ENCODE measurements at regions not wholly inside any gene's neighbourhood (a gene's known extent, or its start where the extent isn't known, plus 50 kb on each side); places are given as distances from the start of the nearest gene placed in this dataset.
"Not testable (repeated sequence)": the region's sequence is repeated elsewhere in the genome, so short reads cannot be mapped to it uniquely, and the experiment has no call there.

DNA sequence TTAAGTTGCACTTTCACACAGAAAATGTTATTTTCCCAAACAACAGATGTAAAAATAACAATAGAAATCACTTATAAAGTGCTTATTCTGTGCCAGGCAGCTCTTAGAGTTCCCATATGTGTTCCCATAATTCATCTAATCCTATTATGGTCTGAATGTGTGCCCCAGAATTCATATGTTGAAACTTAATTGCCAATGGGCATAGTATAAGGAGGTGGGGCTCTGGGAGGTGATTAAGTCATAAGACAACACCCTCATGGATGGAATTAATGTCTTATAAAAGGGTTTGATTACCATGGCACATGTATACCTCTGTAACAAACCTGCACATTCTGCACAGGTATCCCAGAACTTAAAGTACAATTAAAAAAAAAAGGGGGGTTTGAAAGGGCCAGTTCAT, 92.7 kb downstream of the FZD1 start:
- no peak for DNase-seq

DNA sequence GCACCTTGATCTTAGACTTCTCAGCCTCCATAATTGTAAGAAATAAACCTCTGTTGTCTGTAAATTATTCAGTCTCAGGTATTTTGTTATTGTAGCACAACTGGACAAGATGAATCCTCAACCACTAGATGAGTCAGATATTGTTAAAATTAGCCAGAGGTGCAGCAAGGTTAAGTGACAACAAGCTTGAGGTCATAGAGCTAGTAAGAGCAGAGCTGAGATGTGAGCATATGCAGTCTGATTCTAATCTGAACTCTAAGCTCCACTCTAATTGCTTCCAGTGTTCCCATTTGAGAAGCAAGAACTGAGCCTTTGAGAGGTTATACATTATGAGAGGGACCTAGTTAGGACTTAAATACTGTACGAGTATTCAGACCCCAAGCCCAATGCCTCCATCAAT, 93.1 kb downstream of the FZD1 start:
- peak; percentile 17 for DNase-seq

DNA sequence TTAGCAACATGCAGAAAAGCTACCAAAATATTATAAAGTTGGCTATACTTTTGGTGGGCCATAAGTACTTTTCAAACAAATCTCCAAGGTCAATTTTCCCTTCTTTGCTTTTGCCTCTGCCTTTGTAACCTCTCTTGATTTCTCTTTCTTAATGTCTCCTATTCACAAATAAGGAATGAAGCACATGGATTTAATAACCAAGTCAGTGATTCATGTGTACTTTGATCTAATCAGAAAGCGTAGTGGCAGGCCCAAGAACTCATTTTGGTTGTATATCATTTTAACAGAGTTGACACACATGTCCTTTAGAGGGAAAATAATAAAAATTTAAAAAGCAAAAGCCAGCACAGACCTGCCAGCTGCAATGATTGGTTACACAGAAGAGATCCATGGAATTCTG, 93.7 kb downstream of the FZD1 start:
- DNase-seq = peak; percentile 54

DNA sequence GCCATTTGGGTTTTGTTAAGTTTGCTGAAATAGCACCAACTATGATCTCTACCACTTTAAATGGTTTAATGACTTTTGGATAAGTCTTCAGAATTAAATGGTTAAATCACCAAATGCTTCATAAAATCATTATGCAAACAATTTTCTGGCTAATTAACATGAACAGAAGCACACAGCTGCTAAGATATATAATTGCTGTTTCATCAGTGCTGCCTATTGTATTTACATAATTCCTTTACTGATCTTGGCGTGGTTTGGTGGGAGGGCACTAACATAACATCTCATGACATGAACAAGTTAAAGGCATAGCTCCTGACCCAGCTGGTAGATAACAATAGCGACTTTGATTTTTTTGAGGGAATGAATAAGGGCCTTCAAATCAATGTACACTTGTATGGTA, 94.1 kb downstream of the FZD1 start:
- DNase-seq = no peak

DNA sequence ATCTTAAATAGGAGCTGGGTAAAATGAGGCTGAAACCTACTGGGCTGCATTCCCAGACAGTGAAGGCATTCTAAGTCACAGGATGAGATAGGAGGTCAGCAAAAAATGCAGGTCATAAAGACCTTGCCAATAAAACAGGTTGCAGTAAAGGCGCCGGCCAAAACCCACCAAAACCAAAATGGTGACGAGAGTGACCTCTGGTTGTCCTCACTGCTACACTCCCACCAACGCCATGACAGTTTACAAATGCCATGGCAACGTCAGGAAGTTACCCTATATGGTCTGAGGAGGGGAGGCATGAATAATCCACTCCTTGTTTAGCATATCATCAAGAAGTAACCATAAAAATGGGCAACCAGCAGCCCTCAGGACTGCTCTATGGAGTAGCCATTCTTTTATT, 100.9 kb downstream of the FZD1 start:
- DNase-seq = not testable (repeated sequence)

DNA sequence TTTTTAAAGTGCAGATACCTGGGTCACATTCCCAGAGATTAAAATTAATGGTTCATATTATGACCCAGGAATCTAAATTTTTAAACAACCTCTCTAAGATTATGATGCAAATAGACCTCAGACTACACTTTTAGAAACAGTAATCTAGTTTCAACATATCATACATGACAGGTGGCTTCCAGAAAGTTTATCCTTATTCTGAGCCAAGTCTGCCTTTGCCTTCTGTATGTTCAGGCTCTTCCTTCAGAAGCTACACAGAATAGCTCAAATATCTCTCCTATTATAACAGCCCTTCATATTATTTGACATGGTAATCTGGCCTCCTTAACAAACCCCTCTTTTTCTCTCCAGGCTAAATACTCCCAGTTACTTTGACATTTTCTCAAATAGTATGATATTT, 101.9 kb downstream of the FZD1 start:
- no peak for DNase-seq

DNA sequence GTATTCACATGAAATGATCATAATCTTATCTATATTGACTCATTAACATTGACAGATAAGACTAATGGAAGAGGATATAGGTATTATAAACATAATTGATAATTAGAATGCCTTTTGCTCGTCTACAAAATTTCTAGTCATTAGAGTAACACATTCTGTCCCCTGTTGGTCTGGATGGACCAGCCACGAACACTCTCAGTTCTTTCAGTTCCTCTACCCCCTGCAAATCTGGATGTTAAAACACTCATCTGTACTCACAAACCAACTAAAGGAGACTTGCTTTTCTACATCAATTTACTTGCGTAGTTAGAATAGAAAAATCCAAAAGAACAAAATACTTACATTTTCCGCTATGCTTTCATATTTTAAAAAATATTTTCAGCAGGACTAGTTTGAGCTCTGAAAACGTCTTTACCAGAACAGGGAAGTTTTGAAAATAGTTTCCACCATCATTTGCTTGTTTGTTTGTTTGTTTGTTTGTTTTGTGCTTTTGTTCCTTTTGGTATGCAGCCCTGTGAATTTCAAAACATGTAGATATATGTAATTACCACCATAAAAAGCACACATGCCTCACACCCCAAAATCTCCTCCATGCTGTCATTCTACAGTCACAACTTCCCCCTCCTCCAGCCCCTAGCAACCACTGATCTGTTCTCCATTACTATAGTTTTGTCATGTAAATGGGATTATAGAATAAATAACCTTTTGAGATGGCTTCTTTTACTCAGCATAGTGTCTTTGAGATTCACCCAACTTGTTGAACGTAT, 103.8 kb downstream of the FZD1 start:
- DNase-seq = no peak

DNA sequence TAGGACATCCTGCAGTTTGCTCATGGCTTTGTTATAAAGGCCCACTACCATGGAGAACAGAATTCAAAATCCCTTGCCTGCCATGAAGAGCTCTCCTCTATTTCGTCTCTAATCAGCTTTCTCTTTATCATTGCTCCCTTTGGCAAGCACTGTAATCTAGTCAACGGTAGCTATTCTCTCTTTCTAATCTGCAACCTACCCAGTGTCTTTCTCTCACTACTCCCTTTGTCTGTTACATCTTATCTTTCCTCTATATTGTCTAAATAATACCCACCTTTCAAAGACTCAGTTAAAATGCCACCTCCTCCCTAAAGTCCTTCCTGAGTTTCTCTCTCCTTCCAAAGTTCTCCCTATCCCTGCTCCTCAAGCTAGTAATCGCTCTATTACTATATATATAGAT, 108.1 kb downstream of the FZD1 start:
- DNase-seq = no peak

DNA sequence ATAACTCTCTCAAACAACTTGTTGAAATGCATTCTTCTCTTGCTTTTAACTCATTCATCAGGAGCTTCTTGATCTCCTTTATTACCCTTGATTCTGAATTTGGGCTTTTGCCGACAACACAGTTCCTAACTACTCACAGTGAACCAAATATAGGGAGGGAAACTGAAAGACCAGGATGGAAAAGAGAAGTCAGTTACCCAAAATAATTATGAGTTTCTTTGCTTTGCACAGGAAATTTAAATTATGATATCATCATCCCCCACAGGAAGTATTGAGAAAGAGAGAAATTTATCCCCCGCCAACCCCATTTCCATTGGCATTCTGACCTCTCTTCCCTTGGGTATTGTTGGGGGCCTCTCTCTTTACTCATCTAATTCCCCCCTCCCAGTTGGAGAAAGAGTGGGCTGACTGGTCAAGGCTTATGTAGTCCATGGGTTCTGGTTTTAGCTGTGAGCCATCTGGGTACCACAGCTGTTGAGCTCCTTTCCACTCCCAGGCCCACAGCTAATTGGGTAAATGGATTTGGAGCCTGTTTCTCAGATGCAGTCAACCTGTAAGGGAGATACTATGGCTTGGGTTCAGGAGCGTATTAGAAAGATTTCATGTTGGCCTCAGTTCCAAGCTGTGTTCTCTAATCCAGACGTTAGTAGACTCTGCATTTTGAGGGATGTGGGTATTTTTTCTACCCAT, 109.0 kb downstream of the FZD1 start:
- no peak for DNase-seq

DNA sequence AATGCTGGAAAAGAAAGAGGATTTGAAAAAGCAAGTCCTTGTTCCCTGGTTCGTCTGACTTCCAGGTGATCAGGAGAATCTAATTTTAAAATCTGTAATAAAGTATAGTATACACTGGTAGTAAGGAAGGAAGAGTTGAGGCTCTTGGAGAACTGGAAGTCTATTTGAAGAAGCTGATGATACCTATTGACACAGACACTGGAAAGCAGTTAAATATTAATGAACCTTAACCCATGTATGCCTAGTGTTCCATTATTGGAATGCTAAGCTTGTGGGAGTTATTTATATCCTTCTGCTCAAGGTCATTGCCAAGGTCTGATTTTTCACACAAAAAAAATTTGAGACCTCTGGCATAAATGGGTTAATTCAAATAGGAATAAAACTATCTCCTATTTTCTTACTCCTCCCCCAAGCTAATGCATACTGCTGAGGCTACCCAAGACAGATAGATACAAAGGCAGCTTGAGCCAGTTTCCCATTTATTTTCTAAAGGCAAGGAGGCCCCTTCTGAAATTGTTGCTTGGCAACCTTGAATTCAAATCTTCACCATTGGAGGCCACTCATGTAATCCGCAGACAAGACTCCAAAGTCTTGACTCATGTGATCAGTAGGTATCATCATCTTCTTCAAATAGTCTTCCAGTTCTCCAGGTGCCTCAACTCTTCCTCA, 110.2 kb downstream of the FZD1 start:
- no peak for DNase-seq

DNA sequence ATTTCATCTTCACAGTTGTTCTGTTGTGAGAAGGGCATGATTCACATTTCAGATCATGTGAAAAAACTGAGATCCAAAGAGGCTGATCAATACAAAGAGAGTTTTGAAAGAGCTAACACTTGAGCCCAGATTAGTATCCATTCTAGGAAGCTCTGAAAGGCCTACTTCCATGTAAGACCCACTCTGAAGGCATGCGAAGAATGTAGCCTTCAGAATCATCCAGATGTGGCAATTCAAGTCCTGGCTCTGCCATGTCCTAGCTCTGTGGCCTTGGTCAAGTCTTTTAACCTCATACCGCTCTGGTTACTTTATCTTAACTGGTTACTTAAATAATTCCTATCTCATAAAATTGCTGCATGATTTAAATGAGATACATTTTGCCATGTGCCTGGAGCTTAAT, 111.1 kb downstream of the FZD1 start:
- DNase-seq = no peak

DNA sequence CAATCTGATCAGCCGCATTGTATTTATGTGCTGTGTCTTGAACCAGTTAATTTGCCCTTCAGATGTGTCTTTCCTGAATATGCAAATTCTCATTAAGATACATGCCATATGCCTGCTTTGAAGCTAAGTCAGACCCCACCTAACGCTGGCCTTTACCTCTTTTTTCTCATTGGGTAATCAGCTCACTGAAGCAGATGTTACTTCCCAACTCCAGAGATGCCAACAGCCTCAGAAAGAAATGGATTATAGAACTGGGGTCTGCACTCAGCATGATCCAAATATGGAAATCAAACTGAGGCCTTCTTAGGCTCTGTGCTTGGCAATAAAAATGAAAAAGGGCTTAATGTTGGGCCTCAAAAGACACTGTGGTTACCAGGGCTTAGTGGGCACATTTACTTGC, 113.9 kb downstream of the FZD1 start:
- DNase-seq = no peak

DNA sequence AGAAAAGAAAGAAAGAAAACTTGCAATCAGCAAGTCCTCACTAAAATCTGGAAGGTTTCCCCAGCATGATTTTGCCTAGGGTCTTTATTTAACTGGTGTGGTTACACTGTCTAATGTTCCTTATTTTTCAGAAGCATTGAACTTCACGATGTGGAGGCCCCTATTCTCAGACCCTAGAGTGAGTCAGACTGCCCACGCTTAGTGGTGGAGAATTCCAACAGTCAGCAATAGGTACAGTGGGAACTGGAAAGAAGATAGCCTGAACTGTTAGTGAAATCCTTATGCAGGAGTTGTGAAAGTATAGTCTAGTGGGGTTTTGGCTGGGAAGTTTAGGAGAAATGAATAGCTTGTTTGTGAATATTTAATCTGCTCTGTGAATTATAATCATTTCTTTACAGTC, 115.0 kb downstream of the FZD1 start:
- no peak for DNase-seq

DNA sequence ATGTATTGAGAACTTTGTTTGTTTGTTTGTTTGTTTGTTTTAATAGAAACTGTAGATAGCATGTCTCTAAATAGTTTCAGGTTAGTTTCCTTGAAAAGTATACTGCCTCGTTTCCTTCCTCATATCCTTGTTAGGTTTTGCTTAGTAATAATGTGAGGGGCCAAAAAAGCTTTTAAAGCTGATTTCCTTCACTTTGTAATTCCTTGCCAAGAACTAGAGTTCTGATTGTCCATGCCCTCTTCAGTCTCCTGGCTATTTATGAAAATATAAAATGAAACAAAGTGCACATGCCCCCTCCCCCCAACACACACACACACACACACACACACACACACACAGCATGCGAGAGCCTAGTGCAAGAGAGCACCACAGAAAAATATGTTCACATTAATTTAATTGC, 115.8 kb downstream of the FZD1 start:
- no peak for DNase-seq

DNA sequence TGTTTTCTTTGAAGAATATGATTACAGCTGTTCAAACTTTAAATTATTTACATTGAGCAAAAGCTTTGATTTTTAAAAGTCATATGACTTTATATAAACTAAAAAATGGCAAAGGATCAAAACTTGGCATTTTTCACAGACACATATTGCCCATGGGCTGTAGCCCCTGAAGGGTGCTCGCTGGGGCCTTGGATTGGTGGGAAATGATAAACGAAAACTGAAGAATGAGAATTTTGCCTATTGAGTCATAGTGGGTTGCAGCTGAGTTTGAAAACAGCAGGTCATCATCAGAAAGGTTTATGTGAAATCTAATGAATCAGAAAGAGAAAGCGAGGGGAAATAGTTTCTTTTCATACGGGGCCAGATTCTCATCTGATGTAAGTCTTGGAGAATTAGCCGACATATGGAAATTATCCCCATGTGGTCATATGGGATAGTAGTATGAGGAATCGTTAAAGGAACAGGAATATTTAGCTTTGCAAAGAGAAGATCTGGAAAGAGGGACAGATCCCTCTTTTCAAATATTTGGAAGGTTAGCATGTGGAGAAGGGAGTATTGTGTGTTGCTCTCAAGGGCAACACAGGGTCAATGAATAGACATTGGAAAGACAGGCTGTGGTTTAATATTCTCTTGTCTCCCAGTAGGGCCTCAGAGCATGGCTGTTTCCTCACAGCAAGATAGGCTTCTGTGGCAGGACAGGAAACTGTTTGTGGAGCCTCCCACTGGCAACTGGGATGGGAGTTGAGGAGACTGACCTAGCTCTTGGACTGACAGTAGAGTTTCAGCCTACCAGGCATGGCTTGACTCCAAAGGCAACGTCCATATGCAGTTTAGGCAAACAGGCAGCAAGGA, 119.0 kb downstream of the FZD1 start:
- DNase-seq = peak; percentile 69

DNA sequence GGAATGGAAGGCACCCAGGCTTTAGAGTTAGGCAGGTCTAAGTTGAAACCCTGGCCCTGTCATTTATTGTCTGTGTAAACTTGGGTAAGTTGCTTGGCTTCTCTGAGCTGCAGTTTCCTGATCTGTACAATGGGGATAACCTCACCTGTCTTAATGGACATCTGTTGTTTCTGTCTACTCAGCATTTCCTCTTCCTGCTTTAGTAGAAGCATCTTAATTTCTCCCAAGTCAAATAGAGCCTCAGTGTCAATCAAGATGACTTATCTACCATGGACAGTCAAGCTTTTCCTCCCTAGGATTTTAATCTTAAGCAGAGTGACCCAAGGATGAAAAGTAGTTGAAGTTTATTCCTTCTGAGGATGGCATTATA, 119.7 kb downstream of the FZD1 start:
- DNase-seq = no peak

DNA sequence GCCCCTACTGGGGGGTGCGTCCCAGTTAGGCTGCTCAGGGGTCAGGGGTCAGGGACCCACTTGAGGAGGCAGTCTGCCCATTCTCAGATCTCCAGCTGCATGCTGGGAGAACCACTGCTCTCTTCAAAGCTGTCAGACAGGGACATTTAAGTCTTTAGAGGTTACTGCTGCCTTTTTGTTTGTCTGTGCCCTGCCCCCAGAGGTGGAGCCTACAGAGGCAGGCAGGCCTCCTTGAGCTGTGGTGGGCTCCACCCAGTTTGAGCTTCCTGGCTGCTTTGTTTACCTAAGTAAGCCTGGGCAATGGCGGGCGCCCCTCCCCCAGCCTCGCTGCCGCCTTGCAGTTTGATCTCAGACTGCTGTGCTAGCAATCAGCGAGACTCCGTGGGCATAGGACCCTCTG, 130.5 kb downstream of the FZD1 start:
- DNase-seq = not testable (repeated sequence)

DNA sequence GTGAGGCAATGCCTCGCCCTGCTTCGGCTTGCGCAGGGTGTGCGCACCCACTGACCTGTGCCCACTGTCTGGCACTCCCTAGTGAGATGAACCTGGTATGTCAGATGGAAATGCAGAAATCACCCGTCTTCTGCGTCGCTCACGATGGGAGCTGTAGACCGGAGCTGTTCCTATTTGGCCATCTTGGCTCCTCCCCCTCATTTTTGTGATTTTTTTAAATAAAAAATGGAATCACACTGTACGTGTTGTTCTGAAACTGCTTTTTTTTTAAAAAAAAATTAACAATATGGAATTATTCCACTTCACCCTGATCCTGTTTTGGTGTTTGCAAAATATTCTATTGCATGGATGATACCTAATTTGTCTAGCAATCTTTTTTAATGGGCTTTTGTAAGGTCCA, 131.1 kb downstream of the FZD1 start:
- not testable (repeated sequence) for DNase-seq

DNA sequence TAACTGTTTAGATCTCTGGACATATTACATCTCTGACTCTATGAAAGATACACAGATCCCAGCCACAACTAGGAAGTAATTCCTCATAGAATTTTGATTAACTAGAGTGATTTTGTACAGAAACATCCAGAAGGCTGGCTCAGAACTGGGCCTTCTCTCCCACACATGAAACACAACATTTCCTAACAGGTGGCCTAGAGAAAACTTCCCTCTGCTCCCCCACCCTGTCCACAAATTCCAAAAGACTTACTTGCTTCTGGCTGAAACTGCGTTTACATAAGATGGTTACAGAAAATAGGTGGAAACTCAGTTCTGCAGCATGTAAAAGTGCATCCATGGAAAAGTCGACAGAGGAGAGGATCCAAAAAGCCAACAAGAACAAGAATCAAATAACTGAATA, 132.9 kb downstream of the FZD1 start:
- DNase-seq = no peak

DNA sequence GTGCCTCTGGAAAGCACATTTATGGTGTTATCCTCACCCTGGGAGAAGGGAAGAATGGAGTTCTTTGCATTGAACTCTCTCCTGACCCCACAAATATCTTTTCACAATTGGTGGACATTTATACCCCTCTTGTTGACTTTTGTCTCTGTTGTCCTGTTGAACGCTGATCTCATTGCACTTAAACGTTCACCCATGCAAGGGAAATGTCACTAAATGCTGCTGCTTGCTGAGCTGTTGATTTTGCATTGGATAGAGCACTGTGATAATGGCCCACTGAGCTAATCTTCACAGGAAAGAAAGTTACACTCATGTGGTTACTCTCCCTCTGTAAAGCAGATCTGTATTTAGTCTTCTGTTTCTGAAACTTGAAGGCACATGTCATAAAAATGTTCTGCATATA, 133.4 kb downstream of the FZD1 start:
- DNase-seq = no peak

DNA sequence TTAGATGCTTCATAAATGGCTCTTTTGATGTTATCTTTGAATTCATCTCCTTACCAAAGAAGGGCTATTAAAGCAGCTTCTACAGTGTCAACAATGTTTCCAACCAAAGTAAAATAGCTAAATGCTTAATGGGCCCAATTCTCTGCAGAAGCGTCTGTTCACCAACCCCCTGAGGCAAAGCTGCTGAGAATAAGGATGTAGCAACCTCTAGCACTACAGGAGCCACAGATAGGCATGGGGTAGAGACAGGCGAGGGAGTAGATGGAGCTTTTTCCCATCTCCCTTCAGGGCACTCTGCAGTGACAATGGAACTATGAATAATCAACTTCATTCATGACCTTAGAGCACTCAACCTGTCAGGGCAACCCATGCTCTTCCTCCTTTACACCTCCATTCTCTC, 134.1 kb downstream of the FZD1 start:
- no peak for DNase-seq

DNA sequence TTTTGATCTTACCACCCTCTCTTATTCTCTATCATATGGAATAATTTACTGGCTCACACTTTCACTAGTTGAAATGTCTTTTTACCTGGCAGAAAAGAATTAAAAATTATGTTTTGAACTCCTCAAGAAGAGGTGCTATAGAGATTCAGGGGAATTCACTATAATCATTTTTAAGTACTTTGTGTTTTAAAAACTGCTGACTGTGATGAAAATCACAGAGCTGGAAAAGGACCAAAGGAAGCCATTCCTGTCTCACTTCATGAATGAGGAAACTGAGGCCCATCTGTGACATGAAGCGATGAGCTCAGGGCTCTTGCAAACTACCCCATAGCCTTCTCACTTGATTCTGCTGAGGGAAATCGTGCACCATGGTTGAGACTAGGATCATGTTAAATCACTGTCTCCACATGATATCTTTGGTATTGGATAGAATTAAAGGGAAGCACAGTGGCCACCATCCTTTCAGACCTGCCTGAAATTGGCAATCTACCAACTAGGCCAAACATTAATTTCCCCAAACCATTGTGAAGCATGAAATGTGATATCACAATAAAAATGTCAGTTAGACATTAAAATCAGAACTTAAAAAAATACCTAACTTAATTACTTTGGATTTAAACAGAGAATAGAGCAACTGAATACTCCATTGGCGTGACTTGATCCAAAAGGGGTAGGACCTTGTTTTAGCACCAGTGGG, 141.0 kb downstream of the FZD1 start:
- no peak for DNase-seq

Measured in skin of body (tissue), 1 donor.